A549 (cell line): ENCODE measurements at regions not wholly inside any gene's neighbourhood (a gene's known extent, or its start where the extent isn't known, plus 50 kb on each side); places are given as distances from the start of the nearest gene placed in this dataset.

ENCODE experiments used
- ATAC-seq, 2 experiments: fragments of 200-7000 bp in 1 of 2; fragments of >200 bp in 1 of 2; cut with Nextera tagmentation in 1 of 2; cut with Tn5 transposase in 1 of 2; 3 replicates each; pipeline versions ENCODE4 v1.8.0 to v1.9.1; 2018 to 2020; ENCODE audit warnings: mild to moderate bottlenecking in 1 of 2, moderate library complexity in 1 of 2
- CTCF ChIA-PET: fragments of 300-600 bp; sonication (Branson Sonifier 250); formaldehyde crosslinking; extraction: SDS; loops from one replicate; lab custom pipeline; 2021; ENCODE audit warnings: antibody characterized with exemption, inconsistent platforms; lab: Yijun Ruan, JAX
- POLR2A ChIA-PET: fragments of 350-600 bp; formaldehyde crosslinking; extraction: SDS; loops from one replicate; lab custom pipeline; 2021; ENCODE audit warnings: antibody characterized with exemption, inconsistent platforms; lab: Yijun Ruan, JAX
- DNase-seq, 2 experiments: peaks; one replicate each; pipeline versions ENCODE4 v3.0.0 to v3.0.0-alpha.2; 2011 to 2016; ENCODE audit warnings: low read depth in 1 of 2, low spot score in 1 of 2
- FAIRE-seq: peaks from 2 replicates; lab custom pipeline; 2011; peaks lifted over from hg19 to GRCh38; lab: Jason Lieb, UNC
- H3K27ac ChIP-seq, 2 experiments: fragments of >200 bp; sonication (Bioruptor Twin); formaldehyde crosslinking; 3 replicates each; pipeline ENCODE4 v1.5.1; 2016 to 2017
- H3K4me1 ChIP-seq: fragments of >200 bp; sonication (Bioruptor Twin); formaldehyde crosslinking; 3 replicates; pipeline ENCODE4 v1.6.1; 2016
- H3K4me2 ChIP-seq: fragments of >200 bp; sonication (Bioruptor Twin); formaldehyde crosslinking; 3 replicates; pipeline ENCODE4 v1.6.1; 2016
- H3K4me3 ChIP-seq: fragments of >200 bp; sonication (Bioruptor Twin); formaldehyde crosslinking; 3 replicates; pipeline ENCODE4 v1.5.1; 2016
- H3K9me3 ChIP-seq: fragments of >200 bp; sonication (Bioruptor Twin); formaldehyde crosslinking; 3 replicates; pipeline ENCODE4 v1.6.1; 2016
- CBX2 ChIP-seq: fragments of 200-600 bp; sonication (generic); IDR thresholded peaks from 2 replicates; pipeline ENCODE4 v1.6.1; 2016; ENCODE audit warnings: low read depth, mild to moderate bottlenecking, borderline replicate concordance
- CEBPB ChIP-seq, 2 experiments: fragments of >200 bp in 1 of 2; sonication (Bioruptor Twin) in 1 of 2; formaldehyde crosslinking in 1 of 2; IDR thresholded peaks; 2 replicates each; pipeline ENCODE4 v1.6.1; 2012 to 2016
- EHF ChIP-seq: fragments of 250-450 bp; sonication (Bioruptor Pico); IDR thresholded peaks from 2 replicates; pipeline ENCODE4 v1.5.0; 2020; ENCODE audit warnings: mild to moderate bottlenecking
- ESRRA ChIP-seq: fragments of 150-350 bp; IDR thresholded peaks from 2 replicates; pipeline ENCODE4 v1.6.1; 2014; ENCODE audit warnings: mild to moderate bottlenecking, low read length, borderline replicate concordance
- GATA3 ChIP-seq: IDR thresholded peaks from 2 replicates; pipeline ENCODE4 v1.6.1; 2012; ENCODE audit warnings: borderline replicate concordance
- HOXB13 ChIP-seq: fragments of 250-450 bp; sonication (Bioruptor Pico); IDR thresholded peaks from 2 replicates; pipeline ENCODE4 v1.5.0; 2020; ENCODE audit warnings: low read depth, mild to moderate bottlenecking, moderate library complexity
- KDM1A ChIP-seq: fragments of 200-600 bp; sonication (generic); IDR thresholded peaks from 2 replicates; pipeline ENCODE4 v1.6.1; 2016; ENCODE audit warnings: low read depth, mild to moderate bottlenecking
- MYC ChIP-seq: IDR thresholded peaks from 2 replicates; pipeline ENCODE4 v1.6.1; 2012; ENCODE audit warnings: mild to moderate bottlenecking, inconsistent platforms, low read length, improper control_type of control experiment, borderline replicate concordance
- NFE2L2 ChIP-seq: fragments of 150-350 bp; conservative IDR thresholded peaks from 2 replicates; pipeline ENCODE4 v1.6.1; 2014; ENCODE audit warnings: low read length
- PHF8 ChIP-seq: fragments of 200-600 bp; sonication (generic); IDR thresholded peaks from 2 replicates; pipeline ENCODE4 v1.6.1; 2016; ENCODE audit warnings: low read depth, mild to moderate bottlenecking, antibody characterized with exemption, moderate library complexity, borderline replicate concordance
- POLR2A ChIP-seq: IDR thresholded peaks from 2 replicates; pipeline ENCODE4 v1.6.1; 2012; ENCODE audit warnings: mild to moderate bottlenecking, low read length
- RARB ChIP-seq: fragments of 250-450 bp; sonication (Bioruptor Pico); IDR thresholded peaks from 2 replicates; pipeline ENCODE4 v1.8.0; 2021; ENCODE audit warnings: mild to moderate bottlenecking, moderate library complexity
- RCOR1 ChIP-seq: fragments of 150-350 bp; IDR thresholded peaks from 2 replicates; pipeline ENCODE4 v1.6.1; 2014; ENCODE audit warnings: antibody characterized with exemption, low read length, low read depth
- RFX5 ChIP-seq: fragments of 450-650 bp; IDR thresholded peaks from 2 replicates; pipeline ENCODE4 v1.7.1; 2014; ENCODE audit warnings: antibody characterized with exemption, mild to moderate bottlenecking, moderate library complexity
- SMC3 ChIP-seq: fragments of >200 bp; sonication (Bioruptor Twin); formaldehyde crosslinking; IDR thresholded peaks from 3 replicates; pipeline ENCODE4 v1.6.1; 2018; ENCODE audit warnings: inconsistent platforms
- SREBF2 ChIP-seq: fragments of 450-650 bp; IDR thresholded peaks from 2 replicates; pipeline ENCODE4 v1.6.1; 2014; ENCODE audit warnings: mild to moderate bottlenecking, moderate library complexity
- TFCP2L1 ChIP-seq: fragments of 250-450 bp; sonication (Bioruptor Pico); IDR thresholded peaks from 2 replicates; pipeline ENCODE4 v1.5.0; 2021; ENCODE audit warnings: mild to moderate bottlenecking
- ZNF302 ChIP-seq: fragments of 250-450 bp; sonication (Bioruptor Pico); IDR thresholded peaks from 2 replicates; pipeline ENCODE4 v1.9.0; 2021; ENCODE audit warnings: inconsistent platforms, mild to moderate bottlenecking, moderate library complexity
- whole genome bisulfite sequencing: methylation state at CpG from one replicate; pipeline ENCODE4 v1.1.6; 2017; ENCODE audit errors: missing lambda C conversion rate; 5-methylcytosine and 5-hydroxymethylcytosine counted together
- TF ChIP-seq, protein P1 (sequence below): fragments of 250-450 bp; sonication (Bioruptor Pico); IDR thresholded peaks from 2 replicates; pipeline ENCODE4 v1.5.0; 2020; ENCODE audit warnings: low read depth, mild to moderate bottlenecking, moderate library complexity
- TF ChIP-seq, protein P2 (sequence below): IDR thresholded peaks from 2 replicates; pipeline ENCODE4 v1.6.1; 2012; ENCODE audit warnings: low read depth, borderline replicate concordance
- TF ChIP-seq, protein P3 (sequence below): fragments of 200-600 bp; sonication (generic); IDR thresholded peaks from 2 replicates; pipeline ENCODE4 v1.6.1; 2016; ENCODE audit warnings: antibody characterized with exemption, mild to moderate bottlenecking, moderate library complexity
- TF ChIP-seq, protein P4 (sequence below): fragments of >200 bp; sonication (Bioruptor Twin); formaldehyde crosslinking; IDR thresholded peaks from 2 replicates; pipeline ENCODE4 v1.6.1; 2016

DNA sequence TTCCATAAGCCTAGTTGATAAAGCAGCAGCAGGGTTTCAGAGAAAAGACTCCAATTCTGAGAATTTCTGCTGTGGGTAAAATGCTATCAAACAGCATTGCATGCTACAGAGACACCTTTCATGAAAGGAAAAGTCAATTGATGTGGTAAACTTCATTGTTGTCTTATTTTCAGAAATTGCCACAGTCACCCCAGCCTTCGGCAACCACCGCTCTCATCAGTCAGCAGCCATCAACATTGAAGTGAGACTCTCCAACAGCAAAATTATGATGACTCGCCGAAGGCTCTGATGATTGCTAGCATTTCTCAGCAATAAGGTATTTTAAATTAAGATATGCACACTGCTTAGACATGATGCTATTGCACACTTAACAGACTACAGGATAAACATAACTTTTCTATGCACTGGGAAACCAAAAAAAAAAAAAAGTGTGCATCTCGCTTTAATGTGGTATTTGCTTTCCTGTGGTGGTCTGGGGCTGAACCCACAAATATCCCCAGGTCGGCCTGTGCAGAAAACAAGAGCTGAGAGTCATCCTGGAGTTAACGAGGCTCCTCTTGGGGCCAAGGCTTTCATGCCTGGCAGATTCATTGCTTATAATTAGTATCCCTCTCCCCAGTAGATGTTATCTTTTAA lies 192.1 kb downstream of the CTTN start (continued):
- TF ChIP-seq, protein P1, sequence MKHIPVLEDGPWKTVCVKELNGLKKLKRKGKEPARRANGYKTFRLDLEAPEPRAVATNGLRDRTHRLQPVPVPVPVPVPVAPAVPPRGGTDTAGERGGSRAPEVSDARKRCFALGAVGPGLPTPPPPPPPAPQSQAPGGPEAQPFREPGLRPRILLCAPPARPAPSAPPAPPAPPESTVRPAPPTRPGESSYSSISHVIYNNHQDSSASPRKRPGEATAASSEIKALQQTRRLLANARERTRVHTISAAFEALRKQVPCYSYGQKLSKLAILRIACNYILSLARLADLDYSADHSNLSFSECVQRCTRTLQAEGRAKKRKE (CRISPR knock-in tag), result no peak
- no peak for TF ChIP-seq CBX2
- TF ChIP-seq, protein P2, sequence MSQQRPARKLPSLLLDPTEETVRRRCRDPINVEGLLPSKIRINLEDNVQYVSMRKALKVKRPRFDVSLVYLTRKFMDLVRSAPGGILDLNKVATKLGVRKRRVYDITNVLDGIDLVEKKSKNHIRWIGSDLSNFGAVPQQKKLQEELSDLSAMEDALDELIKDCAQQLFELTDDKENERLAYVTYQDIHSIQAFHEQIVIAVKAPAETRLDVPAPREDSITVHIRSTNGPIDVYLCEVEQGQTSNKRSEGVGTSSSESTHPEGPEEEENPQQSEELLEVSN, result no peak
- no peak for TF ChIP-seq SREBF2
- no peak for TF ChIP-seq RCOR1
- no peak for TF ChIP-seq TFCP2L1 (CRISPR knock-in tag)
- no peak for TF ChIP-seq EHF (CRISPR knock-in tag)
- no peak for TF ChIP-seq NFE2L2

DNA sequence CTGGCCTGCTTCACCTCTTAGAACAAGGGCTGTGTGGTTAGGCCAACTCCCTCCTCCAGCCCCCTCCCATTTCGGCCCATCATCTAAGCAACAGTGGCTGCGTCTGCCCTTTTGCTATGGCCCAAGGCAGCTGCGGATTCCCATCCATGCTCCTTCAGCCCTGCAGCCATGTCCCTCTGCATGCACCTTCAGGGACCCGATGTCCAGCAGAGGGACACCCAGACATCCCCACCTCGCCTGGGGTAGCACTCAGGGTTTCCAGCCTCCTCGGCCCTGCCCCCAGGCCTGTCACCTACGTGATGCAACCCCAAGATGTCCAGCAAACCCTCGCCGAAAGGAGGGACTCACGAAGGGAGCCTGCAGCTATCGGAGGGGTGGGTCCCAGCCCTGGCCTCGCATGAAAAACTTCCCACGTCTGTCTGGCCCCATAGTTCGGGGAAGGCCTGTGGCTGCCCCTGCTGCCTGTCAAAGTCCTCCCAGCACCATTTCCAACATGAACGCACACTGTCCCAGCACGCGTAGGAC lies 194.4 kb downstream of the CTTN start:
- Histone ChIP-seq H3K9me3 (no peaks in the 10 kb centered on the region), H3K4me1 (no peaks in the 10 kb centered on the region), H3K4me3 (no peak overlapping the region), H3K4me2 (no peak overlapping the region), H3K27ac (no peak overlapping the region)
- ATAC-seq (no peak), FAIRE-seq (no peak), DNase-seq (no peak)
- TF ChIP-seq TFCP2L1 (CRISPR knock-in tag), result no peak
- TF ChIP-seq, protein P3, sequence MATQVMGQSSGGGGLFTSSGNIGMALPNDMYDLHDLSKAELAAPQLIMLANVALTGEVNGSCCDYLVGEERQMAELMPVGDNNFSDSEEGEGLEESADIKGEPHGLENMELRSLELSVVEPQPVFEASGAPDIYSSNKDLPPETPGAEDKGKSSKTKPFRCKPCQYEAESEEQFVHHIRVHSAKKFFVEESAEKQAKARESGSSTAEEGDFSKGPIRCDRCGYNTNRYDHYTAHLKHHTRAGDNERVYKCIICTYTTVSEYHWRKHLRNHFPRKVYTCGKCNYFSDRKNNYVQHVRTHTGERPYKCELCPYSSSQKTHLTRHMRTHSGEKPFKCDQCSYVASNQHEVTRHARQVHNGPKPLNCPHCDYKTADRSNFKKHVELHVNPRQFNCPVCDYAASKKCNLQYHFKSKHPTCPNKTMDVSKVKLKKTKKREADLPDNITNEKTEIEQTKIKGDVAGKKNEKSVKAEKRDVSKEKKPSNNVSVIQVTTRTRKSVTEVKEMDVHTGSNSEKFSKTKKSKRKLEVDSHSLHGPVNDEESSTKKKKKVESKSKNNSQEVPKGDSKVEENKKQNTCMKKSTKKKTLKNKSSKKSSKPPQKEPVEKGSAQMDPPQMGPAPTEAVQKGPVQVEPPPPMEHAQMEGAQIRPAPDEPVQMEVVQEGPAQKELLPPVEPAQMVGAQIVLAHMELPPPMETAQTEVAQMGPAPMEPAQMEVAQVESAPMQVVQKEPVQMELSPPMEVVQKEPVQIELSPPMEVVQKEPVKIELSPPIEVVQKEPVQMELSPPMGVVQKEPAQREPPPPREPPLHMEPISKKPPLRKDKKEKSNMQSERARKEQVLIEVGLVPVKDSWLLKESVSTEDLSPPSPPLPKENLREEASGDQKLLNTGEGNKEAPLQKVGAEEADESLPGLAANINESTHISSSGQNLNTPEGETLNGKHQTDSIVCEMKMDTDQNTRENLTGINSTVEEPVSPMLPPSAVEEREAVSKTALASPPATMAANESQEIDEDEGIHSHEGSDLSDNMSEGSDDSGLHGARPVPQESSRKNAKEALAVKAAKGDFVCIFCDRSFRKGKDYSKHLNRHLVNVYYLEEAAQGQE, result no peak
- no peak for TF ChIP-seq ZNF302 (CRISPR knock-in tag)
- TF ChIP-seq KDM1A, result no peak
- TF ChIP-seq, protein P4, sequence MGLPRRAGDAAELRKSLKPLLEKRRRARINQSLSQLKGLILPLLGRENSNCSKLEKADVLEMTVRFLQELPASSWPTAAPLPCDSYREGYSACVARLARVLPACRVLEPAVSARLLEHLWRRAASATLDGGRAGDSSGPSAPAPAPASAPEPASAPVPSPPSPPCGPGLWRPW, result no peak
- TF ChIP-seq GATA3, result no peak
- no peak for TF ChIP-seq PHF8
- TF ChIP-seq CEBPB (IDR thresholded peaks at IDR 0.05), result no peak
- TF ChIP-seq RFX5, result no peak
- no peak for TF ChIP-seq EHF (CRISPR knock-in tag)
- no peak for TF ChIP-seq POLR2A
- no peak for TF ChIP-seq MYC
- no peak for TF ChIP-seq SMC3
- TF ChIP-seq NFE2L2, result no peak
- no peak for TF ChIP-seq ESRRA
- no peak for TF ChIP-seq HOXB13 (CRISPR knock-in tag)
- TF ChIP-seq RCOR1, result no peak
- no peak for TF ChIP-seq RARB (CRISPR knock-in tag)
- ChIA-PET CTCF (interaction anchor here (1.4 kb wide), 1 partner anchor 11 kb away, joined by 4 read pairs; no protein-coding TSS in a partner anchor), POLR2A (no interaction called here)
- WGBS, result 83% methylated on average over 14 of the region's 17 CpGs
